GM19397 (cell line): ENCODE measurements at regions not wholly inside any gene's neighbourhood (a gene's known extent, or its start where the extent isn't known, plus 50 kb on each side); places are given as distances from the start of the nearest gene placed in this dataset.
"Not testable (repeated sequence)": the region's sequence is repeated elsewhere in the genome, so short reads cannot be mapped to it uniquely, and the experiment has no call there.

Experiments
- ATAC-seq: cut with Tn5 transposase; IDR thresholded peaks from one replicate; pipeline ENCODE4 v1.9.1; 2021; ENCODE audit warnings: mild to moderate bottlenecking, moderate library complexity; ENCODE audit not compliant: unreplicated experiment

GRCh38 chr12:25682421-25682820 lies 129.3 kb upstream of the LMNTD1 start:
- ATAC-seq: no peak

GRCh38 chr12:25684070-25684469 lies 131.0 kb upstream of the LMNTD1 start:
- ATAC-seq: no peak

- no peak for ATAC-seq
These were observed 133.3 kb upstream of the LMNTD1 start for GRCh38 chr12:25686351-25686750.

GRCh38 chr12:25687226-25687625 lies 134.1 kb upstream of the LMNTD1 start:
- ATAC-seq: no peak

- ATAC-seq: not testable (repeated sequence)
These were observed 135.8 kb upstream of the LMNTD1 start for GRCh38 chr12:25688851-25689250.

GRCh38 chr12:25689996-25690501 lies 137.0 kb upstream of the LMNTD1 start:
- no peak for ATAC-seq

GRCh38 chr12:25690996-25691864 lies 138.1 kb upstream of the LMNTD1 start:
- no peak for ATAC-seq

GRCh38 chr12:25691865-25692114 lies 138.7 kb upstream of the LMNTD1 start:
- ATAC-seq: no peak

GRCh38 chr12:25692115-25693035 lies 139.3 kb upstream of the LMNTD1 start:
- ATAC-seq: no peak

GRCh38 chr12:25694072-25694471 lies 141.0 kb upstream of the LMNTD1 start:
- no peak for ATAC-seq

- ATAC-seq: no peak
These were observed 142.5 kb upstream of the LMNTD1 start for GRCh38 chr12:25695574-25695973.

- ATAC-seq: no peak
These were observed 145.7 kb upstream of the LMNTD1 start for GRCh38 chr12:25698772-25699171.

GRCh38 chr12:25699454-25699853 lies 146.4 kb upstream of the LMNTD1 start:
- ATAC-seq: no peak

- no peak for ATAC-seq
These were observed 148.2 kb upstream of the LMNTD1 start for GRCh38 chr12:25701290-25701689.

GRCh38 chr12:25702553-25702952 lies 149.5 kb upstream of the LMNTD1 start:
- ATAC-seq: no peak

- ATAC-seq: no peak
These were observed 152.2 kb upstream of the LMNTD1 start for GRCh38 chr12:25705261-25705660.

- ATAC-seq: not testable (repeated sequence)
These were observed 153.6 kb upstream of the LMNTD1 start for GRCh38 chr12:25706646-25707045.

GRCh38 chr12:25707056-25707455 lies 154.0 kb upstream of the LMNTD1 start:
- ATAC-seq: no peak

- no peak for ATAC-seq
These were observed 155.6 kb upstream of the LMNTD1 start for GRCh38 chr12:25708661-25709060.

GRCh38 chr12:25710128-25710527 lies 157.0 kb upstream of the LMNTD1 start:
- ATAC-seq: no peak

GRCh38 chr12:25710938-25711605 lies 158.0 kb upstream of the LMNTD1 start:
- not testable (repeated sequence) for ATAC-seq
